ENCODE measurements at regions not wholly inside any gene's neighbourhood (a gene's known extent, or its start where the extent isn't known, plus 50 kb on each side); places are given as distances from the start of the nearest gene placed in this dataset.

- Histone ChIP-seq H3K9me2 (ENCODE audit: insufficient read depth) (no peaks in the 10 kb centered on the region), H3K4me1 (ENCODE audit: control insufficient read depth in 1 of 2, insufficient read depth in 2 of 2, low read length in 2 of 2) (no peaks in the 10 kb centered on the region), H3K27me3 (ENCODE audit: insufficient read depth, low read length) (no peaks in the 10 kb centered on the region), H3K9ac (ENCODE audit: low read length) (no peak overlapping the region), H3K4me3 (replicated peaks in 1 of 2; ENCODE audit: low read depth in 1 of 2, low read length in 2 of 2) (no peak overlapping the region), H3K27ac (ENCODE audit: low read depth, low read length) (no peak overlapping the region), H3K36me3 (ENCODE audit: control insufficient read depth in 1 of 2, insufficient read depth in 2 of 2, low read length in 2 of 2) (no peaks in the 10 kb centered on the region), H3K79me2 (ENCODE audit: insufficient read depth, low read length) (no peaks in the 10 kb centered on the region), H2AFZ (ENCODE audit: low read depth, low read length, poor library complexity, severe bottlenecking) (no peak overlapping the region), H3K4me2 (ENCODE audit: low read length) (no peak overlapping the region), H3K9me3 (ENCODE audit: control insufficient read depth in 1 of 2, insufficient read depth in 1 of 2, low read depth in 1 of 2, low read length in 2 of 2) (peaks cover 0 to 19% of the 10 kb centered on the region in 2 experiments; a peak in 2 of 4 replicates), H4K20me1 (ENCODE audit: insufficient read depth) (no peaks in the 10 kb centered on the region)
- ChIA-PET RAD21 (ENCODE audit: low non-redundant PET in 1 of 2, low total read pairs in 2 of 2, uncharacterized antibody in 2 of 2, unreplicated experiment in 2 of 2) (no interaction called here), CTCF (no interaction called here), POLR2A (no interaction called here)
- DNase-seq (ENCODE audit: low read depth, low spot score) (no peak), ATAC-seq (no peak)
- TF ChIP-seq YY1 (IDR thresholded peaks at IDR 0.05; ENCODE audit: extremely low read depth, insufficient replicate concordance, low read depth, low read length), result no peak
- TF ChIP-seq EZH2phosphoT487 (IDR thresholded peaks at IDR 0.05; ENCODE audit: borderline replicate concordance), result no peak
- no peak for TF ChIP-seq CBX3 (IDR thresholded peaks at IDR 0.05; ENCODE audit: low read depth)
- TF ChIP-seq, protein P1, sequence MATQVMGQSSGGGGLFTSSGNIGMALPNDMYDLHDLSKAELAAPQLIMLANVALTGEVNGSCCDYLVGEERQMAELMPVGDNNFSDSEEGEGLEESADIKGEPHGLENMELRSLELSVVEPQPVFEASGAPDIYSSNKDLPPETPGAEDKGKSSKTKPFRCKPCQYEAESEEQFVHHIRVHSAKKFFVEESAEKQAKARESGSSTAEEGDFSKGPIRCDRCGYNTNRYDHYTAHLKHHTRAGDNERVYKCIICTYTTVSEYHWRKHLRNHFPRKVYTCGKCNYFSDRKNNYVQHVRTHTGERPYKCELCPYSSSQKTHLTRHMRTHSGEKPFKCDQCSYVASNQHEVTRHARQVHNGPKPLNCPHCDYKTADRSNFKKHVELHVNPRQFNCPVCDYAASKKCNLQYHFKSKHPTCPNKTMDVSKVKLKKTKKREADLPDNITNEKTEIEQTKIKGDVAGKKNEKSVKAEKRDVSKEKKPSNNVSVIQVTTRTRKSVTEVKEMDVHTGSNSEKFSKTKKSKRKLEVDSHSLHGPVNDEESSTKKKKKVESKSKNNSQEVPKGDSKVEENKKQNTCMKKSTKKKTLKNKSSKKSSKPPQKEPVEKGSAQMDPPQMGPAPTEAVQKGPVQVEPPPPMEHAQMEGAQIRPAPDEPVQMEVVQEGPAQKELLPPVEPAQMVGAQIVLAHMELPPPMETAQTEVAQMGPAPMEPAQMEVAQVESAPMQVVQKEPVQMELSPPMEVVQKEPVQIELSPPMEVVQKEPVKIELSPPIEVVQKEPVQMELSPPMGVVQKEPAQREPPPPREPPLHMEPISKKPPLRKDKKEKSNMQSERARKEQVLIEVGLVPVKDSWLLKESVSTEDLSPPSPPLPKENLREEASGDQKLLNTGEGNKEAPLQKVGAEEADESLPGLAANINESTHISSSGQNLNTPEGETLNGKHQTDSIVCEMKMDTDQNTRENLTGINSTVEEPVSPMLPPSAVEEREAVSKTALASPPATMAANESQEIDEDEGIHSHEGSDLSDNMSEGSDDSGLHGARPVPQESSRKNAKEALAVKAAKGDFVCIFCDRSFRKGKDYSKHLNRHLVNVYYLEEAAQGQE (IDR thresholded peaks at IDR 0.05; ENCODE audit: low read depth), result no peak
- TF ChIP-seq ZNF274 (IDR thresholded peaks at IDR 0.05; ENCODE audit: low read depth, low read length), result no peak
- no peak for TF ChIP-seq POLR2AphosphoS5 (IDR thresholded peaks at IDR 0.05; ENCODE audit: low read depth, low read length)
- no peak for TF ChIP-seq FOSL1 (IDR thresholded peaks at IDR 0.05; ENCODE audit: low read depth)
- TF ChIP-seq ATF3 (IDR thresholded peaks at IDR 0.05), result no peak
- no peak for TF ChIP-seq SRF (IDR thresholded peaks at IDR 0.05; ENCODE audit: low read depth)
- no peak for TF ChIP-seq SIN3A (IDR thresholded peaks at IDR 0.05; ENCODE audit: low read depth)
- no peak for TF ChIP-seq EGR1 (IDR thresholded peaks at IDR 0.05; ENCODE audit: low read depth)
- no peak for TF ChIP-seq POLR2A (IDR thresholded peaks at IDR 0.05; ENCODE audit: borderline replicate concordance, extremely low read depth, insufficient read depth, insufficient read length)
- TF ChIP-seq ELF1 (IDR thresholded peaks at IDR 0.05; ENCODE audit: borderline replicate concordance, low read depth), result no peak
- BruUV-seq (replicated peaks), result no TSS peak
- intact Hi-C loops (cut with micrococcal nuclease), result no loop called here
Measured at GRCh38 chr13:107512551-107512950, 702.8 kb downstream of the LIG4 start.
